HG03135 (cell line): ENCODE measurements at regions not wholly inside any gene's neighbourhood (a gene's known extent, or its start where the extent isn't known, plus 50 kb on each side); places are given as distances from the start of the nearest gene placed in this dataset.

Experiments used
- ATAC-seq: cut with Tn5 transposase; IDR thresholded peaks from one replicate; pipeline ENCODE4 v1.9.1; 2021; ENCODE audit warnings: mild to moderate bottlenecking, moderate library complexity; ENCODE audit not compliant: unreplicated experiment

DNA sequence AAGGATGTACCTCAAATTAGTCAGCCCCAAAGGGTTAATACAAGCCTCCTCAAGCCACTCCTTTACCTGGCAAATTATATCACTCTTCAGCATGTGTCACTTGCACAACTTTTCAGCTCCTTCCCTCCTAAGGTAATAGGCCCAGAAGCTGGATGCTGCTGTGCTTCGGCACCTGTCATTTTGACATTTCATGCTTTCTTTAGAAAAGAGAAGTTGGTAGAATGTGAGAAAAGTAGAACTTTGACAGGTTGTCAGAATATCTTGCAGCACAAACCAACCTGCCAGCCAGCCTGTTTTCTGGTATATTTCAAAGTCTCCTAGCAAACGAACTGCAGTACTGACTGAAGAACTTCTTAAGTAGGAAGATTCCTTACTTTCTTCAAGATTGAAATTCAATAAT, 2136.9 kb downstream of the MAT2B start:
- no peak for ATAC-seq

DNA sequence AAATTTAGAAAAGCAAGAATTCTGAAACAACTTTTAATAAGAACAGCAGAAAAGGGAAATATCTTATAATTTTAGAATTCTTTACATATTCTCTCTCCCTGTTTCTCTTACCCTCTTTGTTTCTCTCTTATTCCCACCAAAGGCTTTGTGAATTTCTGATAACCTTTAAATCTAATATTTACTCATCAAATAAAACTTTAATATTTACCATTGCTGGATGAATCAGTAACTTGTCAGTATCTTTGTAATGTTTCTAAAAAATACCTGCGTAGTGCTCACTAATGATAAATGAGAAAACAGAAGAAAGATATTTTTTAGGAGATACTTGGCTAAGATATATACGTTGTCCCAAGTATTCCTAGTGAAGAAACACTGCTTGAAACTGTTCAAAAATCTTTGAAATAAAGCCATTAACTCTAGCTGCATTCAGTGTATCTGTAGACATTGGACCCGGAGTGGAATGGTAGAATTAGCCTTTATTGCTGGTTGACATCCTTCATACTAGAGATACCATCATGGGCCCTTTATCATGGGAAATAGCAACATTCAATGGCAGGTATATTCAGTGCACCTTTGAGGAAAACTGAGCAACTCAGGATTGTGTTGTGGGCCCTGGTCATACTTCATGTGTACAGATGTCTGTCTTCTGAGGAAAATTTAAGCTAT, 2160.4 kb downstream of the MAT2B start:
- ATAC-seq, result no peak

DNA sequence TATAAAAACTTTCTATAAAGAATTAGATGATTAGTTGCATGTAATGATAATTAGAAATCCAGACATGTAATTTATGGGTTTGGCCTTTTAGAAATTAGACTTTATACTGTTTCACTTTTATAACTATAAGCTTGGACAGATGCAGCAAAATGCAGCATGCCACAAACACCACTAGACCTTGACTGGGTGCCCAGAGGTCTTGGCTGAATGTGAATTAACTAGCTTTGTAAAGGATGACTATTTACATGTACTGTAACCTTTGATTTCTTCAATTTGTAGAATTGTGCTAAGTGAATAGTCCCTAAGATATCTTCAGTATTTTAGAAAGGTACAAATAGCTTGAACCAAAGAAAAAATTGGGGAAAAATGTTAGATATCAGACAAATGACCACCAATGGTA, 2168.1 kb downstream of the MAT2B start:
- no peak for ATAC-seq

DNA sequence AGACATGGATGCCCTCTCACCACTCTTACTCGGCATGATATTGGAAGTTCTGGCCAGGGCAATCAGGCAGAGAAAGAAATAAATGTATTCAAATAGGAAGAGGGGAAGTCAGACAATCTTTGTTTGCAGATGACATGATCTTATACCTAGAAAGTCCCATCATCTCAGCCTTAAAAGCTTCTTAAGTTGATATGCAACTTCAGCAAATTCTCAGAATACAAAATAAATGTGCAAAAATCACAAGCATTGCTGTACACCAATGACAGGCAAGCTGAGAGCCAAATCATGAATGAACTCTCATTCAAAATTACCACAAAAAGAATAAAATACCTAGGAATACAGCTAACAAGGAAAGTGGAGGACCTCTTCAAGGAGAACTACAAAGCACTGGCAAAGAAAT, 2190.4 kb downstream of the MAT2B start:
- no peak for ATAC-seq

DNA sequence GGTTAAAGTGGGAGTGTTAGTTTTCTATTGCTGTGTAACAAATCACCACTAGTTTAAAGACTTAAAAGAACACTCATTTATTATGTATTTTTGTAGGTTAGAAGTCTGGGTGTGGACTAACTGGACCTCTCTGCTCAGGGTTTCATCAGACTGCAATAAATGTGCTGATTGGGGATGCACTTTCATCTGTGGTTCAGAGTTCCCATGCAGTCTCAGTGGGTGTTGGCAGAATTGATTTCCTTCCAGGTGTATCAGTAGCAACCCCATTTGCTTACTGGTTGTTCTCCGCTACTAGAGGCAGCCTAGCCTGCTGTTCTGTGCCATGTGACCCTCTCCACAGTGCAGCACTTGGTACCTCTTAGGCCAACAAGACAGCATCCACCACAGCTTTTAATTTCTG, 2200.5 kb downstream of the MAT2B start:
- no peak for ATAC-seq

DNA sequence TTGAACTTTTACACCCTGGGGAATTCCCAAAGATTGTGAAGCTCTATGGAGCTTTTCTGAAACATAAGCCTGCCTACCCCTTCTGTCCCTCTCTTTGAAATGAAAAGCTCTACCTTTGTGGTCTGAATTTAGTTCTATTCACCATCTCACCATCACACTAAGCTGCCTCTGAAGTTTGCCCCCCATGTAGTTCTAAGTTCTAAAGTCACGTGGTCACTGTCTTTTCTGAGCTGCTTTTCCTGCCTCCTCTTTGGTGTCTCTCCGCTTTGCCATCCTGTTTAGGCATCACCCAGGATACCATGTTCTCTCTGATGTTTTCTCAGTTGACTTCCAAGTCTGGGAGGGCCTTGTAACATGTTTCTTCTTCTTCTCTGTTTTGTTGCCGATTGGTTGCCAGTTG, 2206.6 kb downstream of the MAT2B start:
- no peak for ATAC-seq

DNA sequence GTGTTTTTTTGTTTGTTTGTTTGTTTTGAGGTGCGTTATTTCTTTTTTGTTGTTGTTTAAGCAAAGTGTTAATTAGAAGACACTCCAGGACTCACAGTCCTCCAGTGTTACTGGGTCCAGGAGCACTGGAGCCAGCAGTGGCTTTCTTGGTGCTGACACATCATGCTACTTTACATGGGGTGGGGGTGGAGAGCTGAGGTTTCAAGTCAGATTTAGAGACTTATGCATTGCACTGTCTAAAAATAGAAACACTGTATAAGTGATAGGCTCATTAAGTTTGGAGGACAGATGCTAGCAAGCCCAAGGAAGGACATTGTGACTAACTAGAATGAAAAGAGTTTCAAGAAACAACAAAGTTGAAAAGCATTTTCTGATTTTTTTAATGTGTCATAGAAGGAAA, 2209.2 kb downstream of the MAT2B start:
- ATAC-seq, result no peak

DNA sequence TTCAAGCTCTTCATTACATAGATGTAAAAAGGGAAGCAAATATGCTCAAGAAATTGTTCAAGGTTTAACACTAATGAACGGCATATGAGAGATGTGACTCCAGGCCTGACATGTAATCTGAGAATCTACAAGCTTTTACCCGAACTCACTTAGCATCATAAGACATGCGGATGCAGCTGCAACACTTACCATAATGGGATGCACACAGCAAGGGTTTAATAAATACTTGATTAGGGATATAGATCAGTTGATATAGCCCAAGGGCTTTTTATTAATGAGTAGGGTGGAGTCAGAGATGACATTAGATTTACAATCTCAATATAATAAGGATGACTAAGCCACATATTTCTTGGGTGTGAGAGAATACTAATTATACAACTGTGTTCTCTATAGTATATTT, 2215.5 kb downstream of the MAT2B start:
- ATAC-seq, result no peak

DNA sequence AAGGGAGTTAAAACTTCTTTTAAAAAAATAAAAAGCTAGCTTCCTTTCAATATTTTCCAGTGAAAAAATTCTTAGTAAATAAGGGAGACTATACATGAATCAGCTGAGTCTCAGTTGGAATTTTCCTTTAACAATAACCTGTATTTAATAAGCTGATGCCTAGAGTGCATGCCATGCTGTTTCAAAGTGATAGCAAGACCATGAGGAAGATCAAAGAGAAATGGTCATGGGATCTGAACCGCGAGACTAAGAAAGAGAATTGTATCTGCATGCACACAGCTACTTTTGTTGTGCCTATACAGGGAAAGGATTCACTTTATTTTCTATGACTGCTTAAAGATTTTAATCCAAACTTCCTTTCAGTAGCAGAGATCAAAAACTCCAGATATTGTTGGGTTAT, 2217.0 kb downstream of the MAT2B start:
- no peak for ATAC-seq

DNA sequence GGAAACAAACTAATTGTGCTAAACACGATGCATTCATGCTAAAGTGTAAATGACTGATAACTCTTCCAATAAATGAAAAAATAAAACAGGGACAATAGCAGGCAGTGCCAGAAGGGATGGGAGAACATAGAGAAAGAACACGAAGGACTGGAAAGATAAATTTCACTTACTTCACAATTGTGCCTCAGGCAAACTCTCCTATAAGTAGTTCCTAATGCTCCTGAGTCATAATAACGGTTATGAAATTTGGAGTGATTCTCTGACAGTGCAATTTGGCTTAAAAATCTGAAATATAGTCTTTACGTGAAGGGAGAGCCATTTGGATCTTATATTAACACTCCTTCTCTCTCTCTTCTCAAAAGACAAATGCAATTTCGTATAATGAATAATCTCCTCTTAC, 2218.5 kb downstream of the MAT2B start:
- no peak for ATAC-seq

DNA sequence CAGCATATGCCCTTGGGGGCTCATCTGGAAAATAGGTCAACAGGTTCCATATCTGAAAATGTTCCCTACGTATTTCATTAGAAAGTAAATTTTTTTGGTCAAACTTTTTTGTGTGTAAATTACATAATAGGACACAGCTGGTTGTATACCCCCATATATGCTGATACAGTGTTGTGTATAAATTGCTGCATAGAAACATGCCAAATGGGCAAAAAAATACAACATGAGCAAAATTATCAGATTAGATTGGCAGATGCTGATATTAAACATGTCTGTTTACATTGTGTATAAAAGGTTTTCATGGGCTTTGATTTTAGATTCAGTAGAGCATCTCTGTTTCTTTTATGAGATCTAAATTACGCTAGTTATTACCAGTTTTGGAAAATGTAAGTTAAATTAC, 2223.0 kb downstream of the MAT2B start:
- ATAC-seq, result no peak

DNA sequence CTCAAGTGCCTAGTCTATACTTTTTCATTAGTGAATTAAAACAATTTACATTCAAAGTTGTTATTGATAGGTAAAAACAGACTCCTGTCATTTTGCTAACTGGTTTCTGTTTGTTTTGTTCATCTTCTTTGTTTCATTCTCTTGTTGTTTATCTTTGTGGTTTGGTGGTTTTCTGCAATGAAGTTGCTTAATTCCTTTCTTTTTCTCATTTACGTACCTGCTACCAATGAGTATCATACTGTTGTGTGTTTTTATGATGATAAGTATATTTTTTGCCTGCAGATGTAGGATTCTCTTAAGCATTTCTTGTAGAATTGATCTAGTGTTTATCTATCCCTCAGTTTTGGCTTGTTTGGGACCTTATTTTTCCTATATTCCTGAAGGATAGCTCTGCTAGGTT, 2230.0 kb downstream of the MAT2B start:
- ATAC-seq, result no peak

DNA sequence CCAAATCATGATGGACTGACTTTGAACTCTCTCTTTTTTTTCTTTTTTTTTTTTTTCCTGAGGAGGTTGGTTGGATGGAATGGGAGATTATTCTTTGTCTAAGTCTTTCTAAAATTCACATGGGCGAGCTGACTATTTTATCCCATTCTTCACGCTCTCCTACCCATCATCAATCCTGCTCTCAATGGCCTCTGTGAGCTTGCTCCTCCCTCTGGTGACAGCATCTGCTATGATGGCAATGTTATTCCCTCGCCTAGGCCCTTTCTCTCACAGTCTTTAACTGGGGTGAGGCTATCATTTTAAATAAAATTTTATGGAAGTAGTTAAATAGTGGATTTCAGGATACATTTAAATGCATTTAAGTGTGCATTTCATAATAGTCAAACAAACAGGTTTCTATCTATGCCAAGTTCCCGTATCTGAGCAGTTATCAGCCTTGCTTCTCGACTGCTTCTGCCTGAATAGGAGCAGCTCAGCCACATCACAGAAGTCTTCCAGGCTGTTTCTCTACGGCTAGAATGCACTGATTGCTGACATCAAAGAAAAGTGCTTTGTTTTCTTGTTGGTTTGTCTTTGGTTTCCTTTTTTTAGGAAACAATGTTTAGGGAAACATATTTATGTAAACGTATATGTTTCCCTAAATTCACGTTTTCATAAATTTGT, 2233.8 kb downstream of the MAT2B start:
- ATAC-seq, result no peak

DNA sequence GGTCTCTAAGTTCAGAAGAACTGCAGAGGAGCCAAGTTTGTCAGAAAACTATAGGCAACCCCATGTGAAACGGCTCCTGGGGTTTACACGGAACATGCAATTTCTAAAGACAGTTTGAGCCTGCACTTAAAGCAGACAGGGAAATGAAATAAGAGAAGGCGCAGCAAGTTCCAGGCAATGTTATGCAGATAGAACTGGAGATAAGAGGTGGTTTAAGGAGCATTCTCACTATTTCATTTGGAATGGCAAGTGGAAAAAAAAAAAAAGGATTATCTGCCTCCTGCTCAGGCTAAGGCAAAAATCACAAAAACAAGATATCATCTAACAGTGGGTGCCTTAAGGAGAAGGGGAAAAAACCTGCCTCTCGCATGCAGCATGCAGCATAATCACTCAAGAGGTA, 2252.4 kb downstream of the MAT2B start:
- no peak for ATAC-seq

DNA sequence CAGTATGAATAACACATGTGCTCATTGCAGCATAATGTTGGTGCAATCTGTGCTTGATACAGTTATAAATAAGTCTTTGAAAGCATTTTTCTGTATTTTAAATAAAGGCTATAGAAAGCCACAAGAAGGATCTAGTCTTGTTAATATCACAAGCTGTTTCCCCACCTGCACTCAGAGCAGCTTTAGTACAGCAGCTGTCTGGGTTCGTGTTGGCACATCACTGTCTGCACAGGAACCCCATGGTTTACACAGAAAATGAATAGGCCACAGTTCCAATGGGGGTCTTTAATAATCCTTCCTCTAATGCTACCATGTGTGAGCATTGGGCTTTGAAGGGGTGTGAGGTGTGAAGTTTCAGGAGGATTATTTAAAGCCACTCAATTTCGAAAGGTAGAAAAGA, 2269.7 kb downstream of the MAT2B start:
- ATAC-seq, result no peak

DNA sequence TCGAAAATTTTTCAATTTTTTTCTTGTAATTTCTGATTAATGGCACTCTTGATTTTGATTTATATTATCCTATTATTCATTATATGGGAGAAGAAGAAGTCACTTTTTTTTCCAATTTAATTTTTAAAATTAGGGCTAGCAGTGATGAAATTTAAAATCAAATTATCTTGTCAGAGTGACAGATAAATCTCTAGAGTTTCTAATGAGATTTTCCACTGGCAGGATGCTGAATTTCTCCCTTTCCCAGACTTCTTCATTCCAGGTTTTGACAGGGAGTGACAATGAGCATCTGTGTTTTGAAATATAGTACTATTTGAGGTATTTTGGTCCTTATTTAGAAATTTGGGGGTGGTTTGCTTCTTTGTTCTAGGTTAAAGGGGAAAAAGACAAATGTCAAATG, 2274.1 kb downstream of the MAT2B start:
- no peak for ATAC-seq

DNA sequence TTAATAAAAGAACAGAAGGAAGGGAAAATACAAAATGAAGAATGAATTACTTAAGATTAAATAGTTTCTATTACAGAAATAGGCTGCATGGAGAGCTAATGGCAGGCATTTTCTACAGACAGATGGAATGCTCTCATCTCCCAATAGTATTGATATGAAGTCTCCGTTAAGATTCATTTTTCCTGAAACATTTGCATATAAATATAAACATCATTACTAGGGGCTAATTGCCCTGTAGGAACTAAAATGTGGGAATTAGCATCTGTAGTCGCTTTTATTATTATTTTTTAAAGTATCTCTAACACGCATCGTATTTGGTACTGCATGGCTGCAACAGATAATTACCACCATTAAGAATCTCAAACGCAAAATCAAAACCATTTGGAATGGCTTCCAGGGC, 2275.5 kb downstream of the MAT2B start:
- ATAC-seq, result no peak

DNA sequence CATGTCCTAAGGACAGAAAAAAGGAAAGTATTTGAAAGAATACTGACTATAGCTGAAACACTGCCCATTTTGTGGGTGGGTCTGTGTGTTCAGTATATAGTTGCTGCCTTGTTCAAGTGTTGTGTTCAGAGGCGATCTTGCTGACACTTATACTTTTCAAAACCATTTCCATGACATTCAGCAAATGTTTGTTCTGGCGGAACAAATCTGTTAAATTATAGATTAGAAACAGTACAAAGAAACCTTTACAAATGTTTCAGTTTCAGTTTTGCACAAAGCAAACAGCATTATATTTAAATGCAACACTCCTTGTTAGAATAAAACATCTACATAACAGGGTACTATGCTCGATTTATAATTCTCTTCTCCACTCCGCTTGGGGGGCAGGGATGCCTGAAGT, 2276.3 kb downstream of the MAT2B start:
- ATAC-seq, result no peak

DNA sequence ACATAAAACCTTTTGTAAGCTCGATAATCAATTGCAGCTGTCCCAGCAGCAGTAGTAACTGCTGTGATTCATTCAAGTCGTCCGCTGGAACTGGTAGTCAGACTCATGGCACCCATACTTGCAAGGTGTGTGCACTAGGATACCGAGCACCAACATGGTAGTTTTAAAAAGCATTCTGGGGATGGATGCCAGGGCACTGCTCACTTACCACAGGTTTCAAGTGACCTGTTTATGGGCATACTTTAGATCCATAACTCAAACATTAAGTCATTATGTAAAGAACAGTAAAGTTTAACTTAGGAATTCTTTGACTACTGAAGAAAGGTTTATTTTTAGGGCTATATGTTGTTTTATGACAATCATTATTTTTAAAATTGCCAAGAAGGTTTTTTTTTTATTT, 2277.6 kb downstream of the MAT2B start:
- no peak for ATAC-seq

DNA sequence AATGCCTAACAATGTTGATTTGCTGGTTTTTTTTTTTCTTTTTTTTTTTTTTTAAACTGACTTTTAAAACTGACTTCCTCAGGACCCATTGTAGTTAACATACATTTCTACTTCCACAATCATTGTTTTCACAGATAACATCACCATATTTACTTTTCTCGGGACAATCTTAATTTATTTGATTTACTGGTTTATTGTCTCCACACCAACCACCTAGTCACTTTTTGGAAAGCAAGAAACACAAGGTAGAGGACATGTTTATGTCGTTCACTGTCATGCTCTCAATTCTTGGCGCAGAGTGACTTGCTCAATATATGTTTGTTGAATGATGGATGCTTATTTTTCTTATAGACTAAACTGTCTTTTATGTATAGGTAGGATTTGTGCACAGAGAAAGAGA, 2280.7 kb downstream of the MAT2B start:
- no peak for ATAC-seq

DNA sequence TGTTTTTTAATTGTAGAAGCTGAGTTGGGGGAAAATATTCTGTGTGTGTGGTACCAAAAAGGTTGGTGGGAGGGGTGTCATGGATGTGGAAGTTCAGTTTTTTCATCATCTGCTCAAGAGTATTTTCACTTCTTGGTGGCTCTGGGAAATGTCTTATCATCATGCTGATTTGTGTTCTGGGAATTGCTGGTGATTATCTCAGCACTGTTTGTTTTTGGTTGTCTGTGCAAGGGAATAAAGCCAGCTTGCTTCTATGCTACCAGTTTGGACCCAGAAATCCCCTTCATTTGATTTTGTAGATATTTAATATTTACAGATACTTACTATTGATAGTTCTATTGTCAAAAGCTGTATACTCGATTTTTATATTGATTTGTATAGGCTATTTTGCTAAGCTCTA, 2289.7 kb downstream of the MAT2B start:
- ATAC-seq, result no peak

DNA sequence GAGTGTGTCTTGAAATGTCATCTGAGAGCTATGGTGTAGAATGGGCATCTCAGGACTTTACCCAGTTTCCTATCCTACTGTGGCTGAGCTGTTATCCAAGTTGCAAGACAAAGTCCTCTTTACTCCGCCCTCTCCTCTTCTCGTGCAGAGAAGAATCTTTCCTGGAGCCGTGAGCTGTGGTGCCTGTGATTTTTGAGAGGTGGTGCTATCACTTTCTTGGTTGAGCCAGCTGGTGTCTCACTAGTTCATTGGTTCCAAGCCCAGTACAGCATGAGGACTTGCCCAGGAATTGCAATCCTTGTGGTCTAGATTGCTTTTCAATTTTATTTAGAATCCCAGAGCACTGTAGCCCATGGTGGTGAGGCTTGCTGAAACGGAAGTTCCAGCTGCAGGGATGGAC, 2300.3 kb downstream of the MAT2B start:
- no peak for ATAC-seq

DNA sequence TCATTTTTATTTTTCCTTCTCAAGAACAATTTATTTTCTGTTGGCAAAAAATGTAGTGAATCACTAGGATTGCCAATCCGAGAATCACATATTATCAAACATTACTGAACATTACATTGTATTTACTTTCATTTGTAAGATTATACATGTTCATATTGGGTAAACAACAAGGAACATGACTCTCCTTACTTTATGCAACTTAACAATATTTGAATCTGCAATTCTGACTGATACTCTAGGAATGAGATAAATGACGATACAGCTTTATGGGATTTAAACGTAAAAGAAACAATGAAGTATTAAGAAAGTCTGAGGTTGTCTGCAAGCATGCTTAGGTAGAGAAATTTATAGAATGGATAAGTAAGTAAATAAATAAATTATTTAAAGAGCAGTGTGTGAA, 2302.9 kb downstream of the MAT2B start:
- ATAC-seq, result no peak
